CD4-positive, alpha-beta T cell treated with Interleukin-12 subunit alpha and Interleukin-12 subunit beta, for 1 hour (primary cell): ENCODE measurements at regions not wholly inside any gene's neighbourhood (a gene's known extent, or its start where the extent isn't known, plus 50 kb on each side); places are given as distances from the start of the nearest gene placed in this dataset.

Source experiments
- DNase-seq: peaks from one replicate; pipeline ENCODE4 v3.0.0-alpha.2; 2020

GRCh38 chr10:128222332-128222849, 96.2 kb upstream of the MKI67 start:
- no peak for DNase-seq

- no peak for DNase-seq
These were observed 104.2 kb upstream of the MKI67 start for GRCh38 chr10:128230401-128230800.

GRCh38 chr10:128233422-128233821, 107.2 kb upstream of the MKI67 start:
- DNase-seq: no peak

GRCh38 chr10:128237710-128238109, 111.5 kb upstream of the MKI67 start:
- DNase-seq: no peak

GRCh38 chr10:128241023-128241422, 114.8 kb upstream of the MKI67 start:
- no peak for DNase-seq

- DNase-seq: no peak
These were observed 116.4 kb upstream of the MKI67 start for GRCh38 chr10:128242641-128243040.

GRCh38 chr10:128245026-128245425, 118.8 kb upstream of the MKI67 start:
- no peak for DNase-seq

- no peak for DNase-seq
These were observed 121.4 kb upstream of the MKI67 start for GRCh38 chr10:128247576-128247975.

- no peak for DNase-seq
These were observed 128.3 kb upstream of the MKI67 start for GRCh38 chr10:128254476-128254875.

GRCh38 chr10:128257428-128257827, 131.2 kb upstream of the MKI67 start:
- no peak for DNase-seq

GRCh38 chr10:128258421-128258976, 132.3 kb upstream of the MKI67 start:
- no peak for DNase-seq

GRCh38 chr10:128263891-128264688, 137.9 kb upstream of the MKI67 start:
- DNase-seq: peak; percentile 31

GRCh38 chr10:128265596-128265995, 139.4 kb upstream of the MKI67 start:
- no peak for DNase-seq

- no peak for DNase-seq
These were observed 141.4 kb upstream of the MKI67 start for GRCh38 chr10:128267581-128267980.

- no peak for DNase-seq
These were observed 141.9 kb upstream of the MKI67 start for GRCh38 chr10:128268015-128268722.

GRCh38 chr10:128274938-128275337, 148.7 kb upstream of the MKI67 start:
- no peak for DNase-seq

GRCh38 chr10:128275388-128276177, 149.4 kb upstream of the MKI67 start:
- no peak for DNase-seq

- DNase-seq: no peak
These were observed 151.1 kb upstream of the MKI67 start for GRCh38 chr10:128277267-128277840.

- DNase-seq: no peak
These were observed 152.1 kb upstream of the MKI67 start for GRCh38 chr10:128278362-128278761.

GRCh38 chr10:128280271-128280670, 154.0 kb upstream of the MKI67 start:
- DNase-seq: no peak

GRCh38 chr10:128281343-128281742, 155.1 kb upstream of the MKI67 start:
- no peak for DNase-seq

GRCh38 chr10:128281861-128282260, 155.6 kb upstream of the MKI67 start:
- DNase-seq: no peak
